ENCODE measurements at regions not wholly inside any gene's neighbourhood (a gene's known extent, or its start where the extent isn't known, plus 50 kb on each side); places are given as distances from the start of the nearest gene placed in this dataset.
A peak's percentile ranks its signal among the peaks of the same experiment; 100 is the strongest.

DNA sequence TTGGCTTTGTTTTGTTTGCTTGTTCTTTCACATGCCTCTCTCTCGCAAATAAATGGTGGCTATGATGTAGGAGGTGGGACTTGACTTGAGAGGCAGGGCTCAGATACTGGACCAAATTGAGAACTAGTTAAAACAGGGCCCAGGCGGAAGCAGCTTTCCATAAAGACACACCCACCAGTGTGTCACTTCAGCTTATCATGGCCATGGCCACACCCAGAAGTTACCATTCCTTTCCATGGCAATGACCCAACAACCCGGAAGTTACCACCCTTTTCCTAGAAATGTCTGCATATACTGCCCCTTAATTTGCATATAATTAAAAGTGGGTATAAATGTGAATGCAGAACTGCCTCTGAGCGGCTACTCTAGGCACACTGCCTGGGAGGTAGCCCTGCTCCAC is 62.6 kb upstream of the CNTN4 start:
- WGBS (ENCODE audit: insufficient coverage, low lambda C conversion rate) = 90% methylated on average over 2 of the region's 4 CpGs
- DNase-seq = peak; percentile 3 to 12
- no peaks in the 10 kb centered on the region for H3K36me3 ChIP-seq (ENCODE audit: control insufficient read depth, insufficient read depth, low read length)
- H3K9me3 ChIP-seq (ENCODE audit: control insufficient read depth, low read depth, low read length) = no peaks in the 10 kb centered on the region
- H3K27me3 ChIP-seq (ENCODE audit: control insufficient read depth, insufficient read depth, low read length) = no peaks in the 10 kb centered on the region
- no peak overlapping the region for H3K4me3 ChIP-seq (ENCODE audit: low read length)
- no peak overlapping the region for H3K27ac ChIP-seq (ENCODE audit: low read length)
- H3K4me1 ChIP-seq (ENCODE audit: control insufficient read depth, insufficient read depth, low read length) = no peaks in the 10 kb centered on the region

DNA sequence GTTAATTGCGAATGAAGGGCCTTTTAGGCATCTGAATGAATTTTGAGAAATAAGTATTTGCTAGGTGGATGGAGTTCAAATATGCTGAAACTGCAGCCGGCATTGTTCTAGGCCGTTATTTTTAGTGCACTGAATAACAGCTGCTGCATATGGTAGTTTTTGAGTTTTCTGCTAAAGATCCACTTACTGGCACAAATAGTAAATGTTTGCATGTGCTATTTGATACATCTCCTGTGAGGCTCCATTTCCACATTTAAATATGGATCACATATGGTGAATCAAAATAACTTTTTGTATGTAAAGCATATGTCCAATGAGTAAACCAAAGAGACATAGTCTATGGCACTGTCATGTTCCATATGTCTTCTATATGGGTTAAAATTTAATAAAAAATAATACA is 56.7 kb upstream of the CNTN4 start:
- Histone ChIP-seq H3K4me3 (ENCODE audit: low read length) (no peak overlapping the region), H3K27me3 (ENCODE audit: control insufficient read depth, insufficient read depth, low read length) (no peaks in the 10 kb centered on the region), H3K27ac (ENCODE audit: low read length) (no peak overlapping the region), H3K9me3 (ENCODE audit: control insufficient read depth, low read depth, low read length) (no peaks in the 10 kb centered on the region), H3K4me1 (ENCODE audit: control insufficient read depth, insufficient read depth, low read length) (no peaks in the 10 kb centered on the region), H3K36me3 (ENCODE audit: control insufficient read depth, insufficient read depth, low read length) (no peaks in the 10 kb centered on the region)
- WGBS (ENCODE audit: insufficient coverage, low lambda C conversion rate) = no CpG with 5 or more reads among the region's 3 CpGs
- no peak for DNase-seq

Data from large intestine (tissue), 3 donors.